ENCODE measurements at regions not wholly inside any gene's neighbourhood (a gene's known extent, or its start where the extent isn't known, plus 50 kb on each side); places are given as distances from the start of the nearest gene placed in this dataset.
"Not testable (repeated sequence)": the region's sequence is repeated elsewhere in the genome, so short reads cannot be mapped to it uniquely, and the experiment has no call there.

GRCh38 chr12:59452259-59452658 lies 143.6 kb upstream of the SLC16A7 start:
- H3K4me1 ChIP-seq (ENCODE audit: control insufficient read depth, insufficient read depth, low read length): no peaks in the 10 kb centered on the region
- H3K9ac ChIP-seq (ENCODE audit: low read length): no peak overlapping the region

DNA sequence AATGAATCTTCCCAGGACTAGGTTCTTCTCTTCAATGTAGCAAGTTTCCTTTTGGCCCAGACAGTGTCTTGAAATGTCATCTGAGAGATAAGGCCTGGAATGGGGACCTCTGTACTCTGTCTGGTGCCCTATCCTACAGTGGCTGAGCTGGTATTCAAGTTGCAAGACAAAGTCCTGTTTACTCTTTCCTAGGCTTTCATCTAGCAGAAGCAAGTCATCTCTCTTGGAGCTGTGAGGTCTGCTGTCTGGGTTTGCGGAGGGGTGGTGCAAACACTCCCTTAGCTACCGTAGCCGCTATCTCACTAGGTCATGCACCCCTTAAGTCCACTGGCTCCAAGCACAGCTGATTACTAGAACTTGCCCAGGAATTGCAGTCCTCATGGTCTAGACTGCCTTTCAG lies 149.7 kb upstream of the SLC16A7 start:
- H3K36me3 ChIP-seq (ENCODE audit: control insufficient read depth, insufficient read depth, low read length): no peaks in the 10 kb centered on the region
- H3K4me1 ChIP-seq (ENCODE audit: control insufficient read depth, insufficient read depth, low read length): no peaks in the 10 kb centered on the region
- H3K27me3 ChIP-seq (ENCODE audit: control insufficient read depth, insufficient read depth, low read length): no peaks in the 10 kb centered on the region
- H3K27ac ChIP-seq (ENCODE audit: low read depth, low read length): no peak overlapping the region
- no peak overlapping the region for H3K4me3 ChIP-seq (ENCODE audit: low read length)
- no peak overlapping the region for H3K9ac ChIP-seq (ENCODE audit: low read length)

More at GRCh38 chr12:59452259-59452658, 143.6 kb upstream of the SLC16A7 start:
- Histone ChIP-seq H3K4me3 (ENCODE audit: low read length) (no peak overlapping the region), H3K27me3 (ENCODE audit: control insufficient read depth, insufficient read depth, low read length) (no peaks in the 10 kb centered on the region), H3K27ac (ENCODE audit: low read depth, low read length) (no peak overlapping the region), H3K36me3 (ENCODE audit: control insufficient read depth, insufficient read depth, low read length) (no peaks in the 10 kb centered on the region)

GRCh38 chr12:59444932-59445331 lies 150.9 kb upstream of the SLC16A7 start:
- no peak overlapping the region for H3K27ac ChIP-seq (ENCODE audit: low read depth, low read length)

GRCh38 chr12:59432057-59432456 lies 163.8 kb upstream of the SLC16A7 start:
- no peaks in the 10 kb centered on the region for H3K27me3 ChIP-seq (ENCODE audit: control insufficient read depth, insufficient read depth, low read length)
- H3K4me3 ChIP-seq (ENCODE audit: low read length): no peak overlapping the region
- H3K4me1 ChIP-seq (ENCODE audit: control insufficient read depth, insufficient read depth, low read length): no peaks in the 10 kb centered on the region
- no peak overlapping the region for H3K9ac ChIP-seq (ENCODE audit: low read length)
- H3K36me3 ChIP-seq (ENCODE audit: control insufficient read depth, insufficient read depth, low read length): no peaks in the 10 kb centered on the region
- no peak overlapping the region for H3K27ac ChIP-seq (ENCODE audit: low read depth, low read length)

More at GRCh38 chr12:59444932-59445331, 150.9 kb upstream of the SLC16A7 start:
- H3K27me3 ChIP-seq (ENCODE audit: control insufficient read depth, insufficient read depth, low read length): no peaks in the 10 kb centered on the region
- no peak overlapping the region for H3K9ac ChIP-seq (ENCODE audit: low read length)
- no peak overlapping the region for H3K4me3 ChIP-seq (ENCODE audit: low read length)
- H3K36me3 ChIP-seq (ENCODE audit: control insufficient read depth, insufficient read depth, low read length): no peaks in the 10 kb centered on the region
- H3K4me1 ChIP-seq (ENCODE audit: control insufficient read depth, insufficient read depth, low read length): no peaks in the 10 kb centered on the region

DNA sequence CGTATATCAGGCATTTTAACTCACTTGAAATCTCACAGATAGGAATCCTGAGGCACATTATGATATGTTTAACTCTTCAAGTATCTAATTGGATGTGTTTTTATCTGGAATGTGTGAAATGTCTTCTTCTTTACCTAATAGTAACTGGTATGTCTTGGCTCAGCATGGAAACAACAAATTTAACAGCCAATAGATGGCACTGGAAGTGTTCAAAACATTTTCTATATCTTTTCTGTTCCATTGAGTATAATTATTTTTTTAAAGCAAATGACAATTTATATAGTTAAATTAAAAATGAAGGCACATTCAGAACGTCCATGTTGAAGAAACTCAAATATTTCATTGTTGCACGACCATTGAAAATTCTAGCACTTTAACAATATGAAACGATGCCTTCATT lies 164.6 kb upstream of the SLC16A7 start:
- H3K9ac ChIP-seq (ENCODE audit: low read length): no peak overlapping the region
- no peaks in the 10 kb centered on the region for H3K4me1 ChIP-seq (ENCODE audit: control insufficient read depth, insufficient read depth, low read length)
- no peak overlapping the region for H3K27ac ChIP-seq (ENCODE audit: low read depth, low read length)

DNA sequence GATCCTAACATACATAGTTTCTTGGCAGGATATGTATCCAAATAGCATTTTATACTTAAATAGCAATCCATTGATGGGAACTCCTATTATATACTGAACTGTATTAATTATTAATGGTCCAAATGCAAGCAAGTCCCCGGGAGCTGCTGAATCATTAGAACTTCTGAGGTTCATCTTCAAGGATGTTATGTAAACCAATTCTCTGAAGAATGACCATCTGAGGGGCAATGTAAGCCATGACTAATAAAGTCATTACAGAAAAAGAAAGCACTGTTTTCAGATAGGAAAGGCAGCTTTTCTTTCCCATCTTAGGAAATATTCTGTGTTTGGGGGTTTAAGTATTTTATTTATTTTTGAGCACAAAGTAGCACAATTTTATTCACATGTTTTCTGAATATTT lies 166.1 kb upstream of the SLC16A7 start:
- no peaks in the 10 kb centered on the region for H3K27me3 ChIP-seq (ENCODE audit: control insufficient read depth, insufficient read depth, low read length)

More for the DNA sequence above, 164.6 kb upstream of the SLC16A7 start:
- Histone ChIP-seq H3K27me3 (ENCODE audit: control insufficient read depth, insufficient read depth, low read length) (no peaks in the 10 kb centered on the region), H3K36me3 (ENCODE audit: control insufficient read depth, insufficient read depth, low read length) (no peaks in the 10 kb centered on the region), H3K4me3 (ENCODE audit: low read length) (no peak overlapping the region)

GRCh38 chr12:59425798-59426197 lies 170.0 kb upstream of the SLC16A7 start:
- H3K27ac ChIP-seq (ENCODE audit: low read depth, low read length): no peak overlapping the region
- no peaks in the 10 kb centered on the region for H3K36me3 ChIP-seq (ENCODE audit: control insufficient read depth, insufficient read depth, low read length)
- H3K4me1 ChIP-seq (ENCODE audit: control insufficient read depth, insufficient read depth, low read length): no peaks in the 10 kb centered on the region
- H3K9ac ChIP-seq (ENCODE audit: low read length): no peak overlapping the region
- H3K27me3 ChIP-seq (ENCODE audit: control insufficient read depth, insufficient read depth, low read length): no peaks in the 10 kb centered on the region
- no peak overlapping the region for H3K4me3 ChIP-seq (ENCODE audit: low read length)

More for the DNA sequence above, 166.1 kb upstream of the SLC16A7 start:
- H3K36me3 ChIP-seq (ENCODE audit: control insufficient read depth, insufficient read depth, low read length): no peaks in the 10 kb centered on the region
- H3K4me3 ChIP-seq (ENCODE audit: low read length): no peak overlapping the region
- H3K4me1 ChIP-seq (ENCODE audit: control insufficient read depth, insufficient read depth, low read length): no peaks in the 10 kb centered on the region
- H3K27ac ChIP-seq (ENCODE audit: low read depth, low read length): no peak overlapping the region
- no peak overlapping the region for H3K9ac ChIP-seq (ENCODE audit: low read length)

- not testable (repeated sequence) for H3K4me1 ChIP-seq (ENCODE audit: control insufficient read depth, insufficient read depth, low read length); H3K36me3 ChIP-seq (ENCODE audit: control insufficient read depth, insufficient read depth, low read length); H3K27me3 ChIP-seq (ENCODE audit: control insufficient read depth, insufficient read depth, low read length); H3K9ac ChIP-seq (ENCODE audit: low read length); H3K27ac ChIP-seq (ENCODE audit: low read depth, low read length); H3K4me3 ChIP-seq (ENCODE audit: low read length)
Measured at GRCh38 chr12:59424666-59425065, 171.2 kb upstream of the SLC16A7 start.

GRCh38 chr12:59414051-59414450 lies 181.8 kb upstream of the SLC16A7 start:
- no peak overlapping the region for H3K4me3 ChIP-seq (ENCODE audit: low read length)
- H3K4me1 ChIP-seq (ENCODE audit: control insufficient read depth, insufficient read depth, low read length): no peaks in the 10 kb centered on the region
- H3K36me3 ChIP-seq (ENCODE audit: control insufficient read depth, insufficient read depth, low read length): no peaks in the 10 kb centered on the region
- H3K27me3 ChIP-seq (ENCODE audit: control insufficient read depth, insufficient read depth, low read length): no peaks in the 10 kb centered on the region
- H3K9ac ChIP-seq (ENCODE audit: low read length): no peak overlapping the region
- no peak overlapping the region for H3K27ac ChIP-seq (ENCODE audit: low read depth, low read length)

GRCh38 chr12:59408431-59408830 lies 187.4 kb upstream of the SLC16A7 start:
- no peak overlapping the region for H3K27ac ChIP-seq (ENCODE audit: low read depth, low read length)
- H3K9ac ChIP-seq (ENCODE audit: low read length): no peak overlapping the region
- H3K4me1 ChIP-seq (ENCODE audit: control insufficient read depth, insufficient read depth, low read length): no peaks in the 10 kb centered on the region
- H3K27me3 ChIP-seq (ENCODE audit: control insufficient read depth, insufficient read depth, low read length): no peaks in the 10 kb centered on the region
- H3K4me3 ChIP-seq (ENCODE audit: low read length): no peak overlapping the region
- H3K36me3 ChIP-seq (ENCODE audit: control insufficient read depth, insufficient read depth, low read length): no peaks in the 10 kb centered on the region

DNA sequence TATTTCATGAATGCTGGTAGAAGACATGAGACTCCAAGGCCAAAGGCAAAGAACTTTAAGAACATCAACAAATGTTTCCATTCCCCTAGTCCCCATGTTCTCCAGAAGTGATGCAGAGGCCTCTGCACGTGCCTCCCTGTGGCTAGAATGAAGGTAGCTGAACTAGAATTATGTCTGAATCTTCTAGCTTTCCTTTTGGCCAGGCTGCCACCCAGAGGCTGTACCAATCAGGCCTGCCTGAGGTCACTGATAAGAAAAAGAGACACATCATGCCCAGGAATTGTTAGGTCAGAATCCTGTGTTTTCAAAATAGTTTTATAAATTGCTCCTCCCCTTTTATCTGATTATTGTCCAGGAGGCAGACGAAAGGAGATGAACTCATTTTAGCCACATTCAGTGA lies 188.0 kb upstream of the SLC16A7 start:
- no peaks in the 10 kb centered on the region for H3K36me3 ChIP-seq (ENCODE audit: control insufficient read depth, insufficient read depth, low read length)
- no peaks in the 10 kb centered on the region for H3K27me3 ChIP-seq (ENCODE audit: control insufficient read depth, insufficient read depth, low read length)
- H3K4me3 ChIP-seq (ENCODE audit: low read length): no peak overlapping the region
- no peak overlapping the region for H3K27ac ChIP-seq (ENCODE audit: low read depth, low read length)
- no peaks in the 10 kb centered on the region for H3K4me1 ChIP-seq (ENCODE audit: control insufficient read depth, insufficient read depth, low read length)
- no peak overlapping the region for H3K9ac ChIP-seq (ENCODE audit: low read length)

DNA sequence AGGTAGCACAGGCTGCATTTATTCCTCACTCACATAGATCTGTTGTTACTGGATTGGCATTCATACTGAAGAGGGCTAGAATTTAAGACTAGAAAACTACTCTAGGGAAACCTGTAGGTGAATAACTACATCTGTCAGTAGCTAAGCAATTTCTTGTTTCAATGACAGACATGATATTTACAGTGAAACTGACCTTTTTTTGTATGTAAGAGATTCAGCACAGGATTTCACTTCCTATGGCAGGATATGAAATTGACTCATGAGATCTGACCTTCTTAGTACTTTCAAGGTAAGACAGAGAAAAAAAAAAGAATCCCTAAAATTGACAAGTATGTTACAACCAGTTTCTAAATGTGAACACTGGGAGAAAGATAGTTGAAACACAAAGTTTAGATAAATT lies 189.8 kb upstream of the SLC16A7 start:
- Histone ChIP-seq H3K9ac (ENCODE audit: low read length) (no peak overlapping the region), H3K36me3 (ENCODE audit: control insufficient read depth, insufficient read depth, low read length) (no peaks in the 10 kb centered on the region), H3K4me3 (ENCODE audit: low read length) (no peak overlapping the region), H3K27ac (ENCODE audit: low read depth, low read length) (no peak overlapping the region), H3K27me3 (ENCODE audit: control insufficient read depth, insufficient read depth, low read length) (no peaks in the 10 kb centered on the region), H3K4me1 (ENCODE audit: control insufficient read depth, insufficient read depth, low read length) (no peaks in the 10 kb centered on the region)

DNA sequence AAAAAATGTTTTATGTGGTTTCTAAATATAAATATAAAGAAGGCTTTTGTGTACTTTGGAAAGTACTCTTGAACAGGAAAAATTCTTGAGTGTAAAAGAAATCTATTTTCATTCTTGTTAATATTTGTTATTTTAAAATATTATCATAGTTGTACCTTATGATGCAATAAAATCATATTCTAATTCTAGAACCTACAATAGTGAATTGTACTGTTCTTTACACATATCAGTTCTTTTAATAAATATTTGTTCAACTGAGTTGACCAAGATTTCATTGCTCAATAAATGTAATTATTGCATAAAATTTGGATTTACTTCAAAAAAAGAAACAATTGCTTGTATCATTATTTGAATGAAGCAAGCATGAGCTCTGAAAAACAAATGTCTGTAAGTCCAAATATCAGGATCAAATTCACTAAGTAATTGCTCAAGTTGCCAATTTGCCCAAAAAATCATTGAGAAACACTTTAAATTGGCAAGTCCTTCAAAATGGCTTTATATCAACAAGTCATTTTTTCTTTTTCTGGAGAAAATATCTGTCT lies 191.6 kb upstream of the SLC16A7 start:
- H3K4me3 ChIP-seq (ENCODE audit: low read length): no peak overlapping the region
- no peak overlapping the region for H3K9ac ChIP-seq (ENCODE audit: low read length)
- H3K4me1 ChIP-seq (ENCODE audit: control insufficient read depth, insufficient read depth, low read length): no peaks in the 10 kb centered on the region
- no peaks in the 10 kb centered on the region for H3K27me3 ChIP-seq (ENCODE audit: control insufficient read depth, insufficient read depth, low read length)
- no peak overlapping the region for H3K27ac ChIP-seq (ENCODE audit: low read depth, low read length)
- no peaks in the 10 kb centered on the region for H3K36me3 ChIP-seq (ENCODE audit: control insufficient read depth, insufficient read depth, low read length)

All from rectal smooth muscle tissue (tissue), 1 donor.